Testis (tissue), 2 donors: ENCODE measurements at regions not wholly inside any gene's neighbourhood (a gene's known extent, or its start where the extent isn't known, plus 50 kb on each side); places are given as distances from the start of the nearest gene placed in this dataset.

Experiments used
- CTCF ChIP-seq, 3 experiments: fragments of 450-650 bp in 2 of 3; fragments of 200-600 bp in 1 of 3; sonication (generic) in 1 of 3; IDR thresholded peaks; one replicate each; pipeline ENCODE4 v1.5.1; 2016 to 2019; ENCODE audit warnings: antibody characterized with exemption in 3 of 3, mild to moderate bottlenecking in 2 of 3, moderate library complexity in 1 of 3
- POLR2A ChIP-seq: fragments of 450-650 bp; IDR thresholded peaks from one replicate; pipeline ENCODE4 v1.6.1; 2017; ENCODE audit warnings: antibody characterized with exemption, mild to moderate bottlenecking, moderate library complexity

GRCh38 chr17:71427801-71428200 is 693.0 kb upstream of the SOX9 start:
- TF ChIP-seq CTCF (IDR thresholded peaks at IDR 0.05) (no peak), POLR2A (no peak)
